HG03520 (cell line): ENCODE measurements at regions not wholly inside any gene's neighbourhood (a gene's known extent, or its start where the extent isn't known, plus 50 kb on each side); places are given as distances from the start of the nearest gene placed in this dataset.
"Not testable (repeated sequence)": the region's sequence is repeated elsewhere in the genome, so short reads cannot be mapped to it uniquely, and the experiment has no call there.

ENCODE experiments used
- ATAC-seq: cut with Tn5 transposase; IDR thresholded peaks from one replicate; pipeline ENCODE4 v1.9.1; 2021; ENCODE audit warnings: mild to moderate bottlenecking, moderate library complexity; ENCODE audit not compliant: unreplicated experiment

- ATAC-seq: no peak
Observed at GRCh38 chr4:89506866-89507491, 199.4 kb upstream of the GPRIN3 start.

GRCh38 chr4:89502581-89502980, 195.0 kb upstream of the GPRIN3 start:
- no peak for ATAC-seq

DNA sequence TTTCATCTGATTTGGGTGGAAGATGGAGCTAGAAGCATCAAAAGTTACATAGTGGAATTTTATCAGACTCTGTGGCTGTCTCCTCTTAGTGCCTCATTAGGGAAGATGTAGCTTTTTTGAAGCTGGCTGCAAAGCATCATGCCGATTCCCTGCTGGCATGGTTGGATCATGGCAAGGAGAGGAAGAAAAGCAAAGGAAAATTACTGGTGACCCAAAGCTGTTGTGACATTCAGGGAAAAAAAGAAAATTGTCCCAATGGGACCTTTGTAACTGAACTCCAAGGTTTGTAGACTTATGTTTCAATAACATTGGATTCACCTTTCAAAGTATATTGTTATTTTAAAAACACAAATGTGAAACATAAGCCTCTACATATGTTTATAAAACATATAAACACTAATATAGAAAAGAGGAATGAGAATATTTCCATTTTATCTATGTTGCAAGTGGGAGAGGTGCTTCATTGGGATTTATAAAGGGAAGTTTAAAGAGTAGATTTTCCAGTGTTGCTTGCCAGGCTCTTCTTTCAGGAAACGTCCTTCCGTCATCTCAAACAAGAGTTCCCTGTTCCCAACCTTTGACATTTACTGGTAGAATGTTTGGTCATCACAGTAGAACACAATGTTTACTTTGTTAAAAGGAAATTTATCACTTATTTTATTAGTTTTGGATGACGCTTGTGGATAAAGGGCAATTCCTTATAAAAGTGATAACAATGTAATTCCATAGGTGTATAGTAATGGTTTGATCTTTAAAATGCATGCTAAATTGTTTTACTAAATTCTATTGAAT, 190.1 kb upstream of the GPRIN3 start:
- ATAC-seq: no peak

GRCh38 chr4:89496851-89497250, 189.3 kb upstream of the GPRIN3 start:
- no peak for ATAC-seq

DNA sequence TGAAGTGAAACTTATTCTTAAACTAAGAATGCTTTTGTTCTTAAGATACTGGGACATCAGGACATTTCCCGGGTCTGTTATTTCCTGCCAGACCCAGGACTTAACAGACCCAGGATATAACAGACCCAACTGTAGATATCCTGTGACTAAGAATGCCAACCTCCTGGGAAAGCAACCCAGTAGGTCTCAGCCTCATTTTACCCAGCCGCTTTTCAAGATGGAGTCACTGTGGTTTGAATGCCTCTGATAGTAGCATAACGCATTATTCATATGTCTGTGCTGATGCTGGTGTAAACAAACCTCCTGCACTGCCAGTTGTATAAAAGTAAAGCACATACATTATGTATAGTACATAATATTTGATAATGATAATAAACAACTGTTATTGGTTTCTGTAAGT, 185.8 kb upstream of the GPRIN3 start:
- ATAC-seq: no peak

GRCh38 chr4:89492581-89493071, 185.0 kb upstream of the GPRIN3 start:
- no peak for ATAC-seq

GRCh38 chr4:89491761-89492160, 184.2 kb upstream of the GPRIN3 start:
- ATAC-seq: no peak

DNA sequence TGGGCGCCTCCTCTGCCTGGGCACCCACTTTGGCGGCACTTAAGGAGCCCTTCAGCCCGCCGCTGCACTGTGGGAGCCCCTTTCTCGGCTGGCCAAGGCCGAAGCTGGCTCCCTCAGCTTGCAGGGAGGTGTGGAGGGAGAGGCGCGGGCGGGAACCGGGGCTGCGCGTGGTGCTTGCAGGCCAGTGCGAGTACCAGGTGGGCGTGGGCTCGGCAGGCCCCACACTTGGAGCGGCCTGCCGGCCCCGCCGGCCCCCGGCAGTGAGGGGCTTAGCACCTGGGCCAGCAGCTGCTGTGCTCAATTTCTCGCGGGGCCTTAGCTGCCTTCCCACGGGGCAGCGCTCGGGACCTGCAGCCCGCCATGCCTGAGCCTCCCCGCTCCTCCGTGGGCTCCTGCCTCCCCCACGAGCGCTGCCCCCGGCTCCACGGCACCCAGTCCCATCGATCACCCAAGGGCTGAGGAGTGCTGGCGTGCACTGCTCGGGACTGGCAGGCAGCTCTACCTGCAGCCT, 182.4 kb upstream of the GPRIN3 start:
- ATAC-seq: not testable (repeated sequence)

- no peak for ATAC-seq
Observed at GRCh38 chr4:89489338-89489771, 181.8 kb upstream of the GPRIN3 start.

GRCh38 chr4:89488736-89489135, 181.1 kb upstream of the GPRIN3 start:
- ATAC-seq: no peak

- ATAC-seq: no peak
Observed at GRCh38 chr4:89486673-89487072, 179.1 kb upstream of the GPRIN3 start.

- ATAC-seq: peak; percentile 59
Observed at GRCh38 chr4:89486042-89486441, 178.4 kb upstream of the GPRIN3 start.

DNA sequence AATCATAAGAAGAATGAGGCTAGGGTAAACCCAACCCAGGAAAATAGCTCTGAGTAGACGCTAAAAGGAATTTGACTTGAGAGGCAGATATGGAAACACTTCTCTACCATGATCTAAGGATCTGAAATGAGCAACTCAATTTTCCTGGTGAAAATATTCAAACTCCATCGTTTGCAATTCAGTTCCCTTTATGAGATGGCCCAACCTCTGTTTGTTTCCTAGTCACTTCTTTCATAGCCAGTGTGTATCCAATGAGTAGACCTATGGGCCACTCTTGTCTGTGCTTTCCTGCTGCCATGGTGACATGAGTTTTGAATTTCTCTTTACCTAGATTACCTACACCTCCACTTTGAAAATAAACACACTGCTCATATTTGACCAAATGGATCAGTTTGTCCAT, 176.2 kb upstream of the GPRIN3 start:
- no peak for ATAC-seq

DNA sequence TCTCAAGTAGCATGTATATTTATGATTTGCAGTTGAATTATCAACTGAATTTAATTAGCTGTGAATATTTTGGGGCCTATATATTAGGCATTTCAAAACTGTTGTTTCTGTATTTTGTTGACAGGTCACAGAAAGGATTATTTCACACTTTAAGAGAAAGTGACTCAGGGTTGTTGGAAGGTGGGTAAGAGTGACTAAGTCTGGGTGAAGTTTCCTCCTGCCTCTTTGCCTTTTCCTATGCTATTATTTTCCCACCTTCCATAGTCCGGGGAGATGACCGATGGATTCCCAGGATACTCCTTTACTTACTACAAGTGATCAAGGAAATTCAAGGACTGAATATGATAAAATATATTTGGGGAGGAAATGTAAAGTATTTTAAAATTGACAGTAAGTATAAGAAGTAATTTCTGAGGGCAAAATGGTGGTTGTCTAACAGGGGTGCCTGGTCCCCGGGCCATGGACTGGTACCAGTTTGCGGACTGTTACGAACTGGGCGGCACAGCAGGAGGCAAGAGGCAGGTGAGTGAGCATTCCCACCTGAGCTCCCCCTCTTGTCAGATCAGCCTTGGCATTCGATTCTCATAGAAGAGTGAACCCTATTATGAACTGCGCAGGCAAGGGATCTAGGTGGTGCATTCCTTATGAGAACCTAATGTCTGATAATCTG, 175.5 kb upstream of the GPRIN3 start:
- no peak for ATAC-seq

GRCh38 chr4:89482251-89482650, 174.7 kb upstream of the GPRIN3 start:
- peak; percentile 80 for ATAC-seq

GRCh38 chr4:89469930-89470375, 162.4 kb upstream of the GPRIN3 start:
- ATAC-seq: peak; percentile 91

DNA sequence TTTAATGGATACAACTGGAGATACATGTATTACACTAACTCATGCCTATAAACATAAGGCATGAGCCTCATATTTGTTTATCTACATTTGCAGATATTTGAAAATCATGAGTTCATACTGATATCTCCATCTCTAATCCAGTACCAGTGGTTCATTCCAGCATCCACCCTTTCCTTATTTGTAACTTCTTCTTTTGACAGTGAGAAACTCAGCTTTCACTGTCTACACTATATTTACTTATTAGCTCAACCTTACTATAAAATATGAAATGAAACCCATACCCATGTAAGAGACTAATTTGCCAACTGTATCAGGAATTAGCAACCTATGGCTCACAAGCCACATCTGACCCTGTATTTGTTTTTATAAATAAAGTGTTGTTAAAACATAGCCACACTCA, 161.9 kb upstream of the GPRIN3 start:
- no peak for ATAC-seq

- no peak for ATAC-seq
Observed at GRCh38 chr4:89468602-89469001, 161.0 kb upstream of the GPRIN3 start.

GRCh38 chr4:89463341-89463740, 155.7 kb upstream of the GPRIN3 start:
- ATAC-seq: no peak

DNA sequence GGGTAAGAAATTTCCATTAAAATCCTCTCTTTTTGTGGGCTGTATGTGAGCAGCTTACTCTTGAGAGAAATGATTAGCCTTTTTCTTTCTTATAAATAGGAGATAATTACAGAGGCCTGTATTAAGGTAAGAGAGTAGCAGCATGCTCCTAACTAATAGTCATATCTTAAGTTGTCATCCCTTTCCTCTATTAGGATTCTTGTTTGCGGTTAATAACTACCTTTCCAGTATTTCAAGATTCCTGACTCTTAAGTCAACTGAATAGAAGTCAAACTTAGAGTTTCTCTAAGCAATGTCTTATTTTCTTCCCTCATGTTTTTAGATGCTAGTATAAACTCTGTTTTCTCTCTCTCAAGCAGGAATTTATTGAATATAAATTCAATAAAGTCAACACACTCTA, 139.9 kb upstream of the GPRIN3 start:
- ATAC-seq: no peak

DNA sequence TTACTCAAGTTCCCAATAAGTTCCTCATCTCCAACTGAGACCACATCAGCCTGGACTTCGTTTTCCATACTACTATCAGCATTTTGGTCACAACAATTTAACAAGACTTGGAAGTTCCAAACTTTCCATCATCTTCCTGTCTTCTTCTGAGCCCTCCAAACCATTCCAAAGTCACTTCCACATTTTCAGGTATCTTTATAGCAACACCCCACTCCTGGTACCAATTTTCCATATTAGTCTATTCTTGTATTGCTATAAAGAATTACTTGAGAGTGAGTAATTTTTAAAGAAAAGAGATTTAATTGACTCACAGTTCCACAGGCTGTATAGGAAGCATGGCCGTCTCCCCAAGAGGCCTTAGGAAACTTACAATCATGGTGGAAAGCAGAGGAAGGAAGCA, 138.6 kb upstream of the GPRIN3 start:
- ATAC-seq: no peak

DNA sequence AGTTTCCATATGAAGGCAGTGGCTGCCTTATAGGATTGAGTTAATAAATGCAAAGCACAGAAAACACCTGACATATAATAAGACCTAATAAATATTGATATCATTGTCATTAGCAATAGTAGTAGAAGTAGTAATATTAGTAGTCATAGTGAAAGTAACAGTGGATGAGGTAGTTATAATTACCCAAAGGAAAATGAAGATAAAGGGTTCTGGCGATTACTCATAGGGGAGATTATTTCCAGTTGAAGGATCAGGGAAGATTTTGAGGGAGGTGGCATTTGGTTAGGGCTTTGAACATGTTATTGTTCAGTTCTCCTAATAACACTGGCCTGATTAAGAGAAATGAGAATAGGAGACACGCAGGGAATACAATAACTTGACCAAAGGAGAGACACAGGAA, 131.9 kb upstream of the GPRIN3 start:
- ATAC-seq: no peak
